Erythroblast (primary cell): ENCODE measurements at regions not wholly inside any gene's neighbourhood (a gene's known extent, or its start where the extent isn't known, plus 50 kb on each side); places are given as distances from the start of the nearest gene placed in this dataset.

Experiments used
- GATA1 ChIP-seq: IDR thresholded peaks from 2 replicates; pipeline ENCODE4 v1.6.1; 2011; ENCODE audit warnings: low read depth, mild to moderate bottlenecking, control low read depth, low read length, moderate library complexity
- POLR2A ChIP-seq: IDR thresholded peaks from 2 replicates; pipeline ENCODE4 v1.6.1; 2011; ENCODE audit warnings: mild to moderate bottlenecking, low read length

- no peak for TF ChIP-seq POLR2A
- no peak for TF ChIP-seq GATA1
Observed at GRCh38 chr4:128686810-128687209, 122.7 kb upstream of the JADE1 start.
